GM20000 (cell line): ENCODE measurements at regions not wholly inside any gene's neighbourhood (a gene's known extent, or its start where the extent isn't known, plus 50 kb on each side); places are given as distances from the start of the nearest gene placed in this dataset.

ENCODE experiments used
- DNase-seq: peaks from one replicate; pipeline ENCODE4 v3.0.0; 2012; ENCODE audit warnings: low spot score
- TF ChIP-seq, protein P1 (sequence below): IDR thresholded peaks from 2 replicates; pipeline ENCODE4 v1.5.1; 2012; ENCODE audit warnings: mild to moderate bottlenecking, control low read depth; ENCODE audit errors: extremely low read depth, missing control alignments

DNA sequence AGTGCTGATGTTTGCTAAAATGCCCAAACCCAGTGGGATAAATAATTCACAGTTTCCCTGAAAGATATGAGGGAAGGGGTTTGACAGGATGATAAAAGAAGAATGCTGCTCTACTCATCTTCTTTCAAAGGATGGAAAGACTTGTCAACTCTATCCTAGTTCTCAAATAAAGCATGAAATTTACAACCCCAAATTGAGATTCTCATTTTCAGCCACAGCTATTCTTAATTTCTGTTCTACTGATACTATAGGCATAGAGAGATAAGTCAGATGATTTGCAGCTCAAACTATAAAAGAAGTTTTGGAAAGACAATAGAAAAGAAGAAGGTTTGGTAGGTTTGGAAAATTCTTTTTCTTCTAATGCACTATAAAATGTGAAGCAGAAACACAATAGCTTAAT is 542.6 kb downstream of the CSNK1G3 start:
- TF ChIP-seq, protein P1, sequence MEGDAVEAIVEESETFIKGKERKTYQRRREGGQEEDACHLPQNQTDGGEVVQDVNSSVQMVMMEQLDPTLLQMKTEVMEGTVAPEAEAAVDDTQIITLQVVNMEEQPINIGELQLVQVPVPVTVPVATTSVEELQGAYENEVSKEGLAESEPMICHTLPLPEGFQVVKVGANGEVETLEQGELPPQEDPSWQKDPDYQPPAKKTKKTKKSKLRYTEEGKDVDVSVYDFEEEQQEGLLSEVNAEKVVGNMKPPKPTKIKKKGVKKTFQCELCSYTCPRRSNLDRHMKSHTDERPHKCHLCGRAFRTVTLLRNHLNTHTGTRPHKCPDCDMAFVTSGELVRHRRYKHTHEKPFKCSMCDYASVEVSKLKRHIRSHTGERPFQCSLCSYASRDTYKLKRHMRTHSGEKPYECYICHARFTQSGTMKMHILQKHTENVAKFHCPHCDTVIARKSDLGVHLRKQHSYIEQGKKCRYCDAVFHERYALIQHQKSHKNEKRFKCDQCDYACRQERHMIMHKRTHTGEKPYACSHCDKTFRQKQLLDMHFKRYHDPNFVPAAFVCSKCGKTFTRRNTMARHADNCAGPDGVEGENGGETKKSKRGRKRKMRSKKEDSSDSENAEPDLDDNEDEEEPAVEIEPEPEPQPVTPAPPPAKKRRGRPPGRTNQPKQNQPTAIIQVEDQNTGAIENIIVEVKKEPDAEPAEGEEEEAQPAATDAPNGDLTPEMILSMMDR = no peak
- DNase-seq = no peak

DNA sequence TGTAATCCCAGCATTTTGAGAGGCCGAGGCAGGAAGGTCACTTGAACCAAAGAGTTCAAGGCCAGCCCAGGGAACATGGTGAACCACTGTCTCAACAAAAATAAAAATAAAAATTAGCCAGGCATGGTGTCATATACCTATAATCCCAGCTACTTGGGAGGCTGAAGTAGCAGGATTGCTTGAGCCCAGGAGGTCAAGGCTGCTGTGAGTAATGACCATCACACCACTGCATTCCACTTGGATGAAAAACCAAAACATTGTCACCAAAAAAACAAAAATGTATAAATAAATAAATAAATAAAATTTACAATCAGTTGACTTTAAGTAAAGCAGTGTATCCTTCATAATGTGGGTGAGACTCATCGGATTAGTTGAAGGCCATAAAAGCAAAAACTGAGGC is 541.4 kb downstream of the CSNK1G3 start:
- DNase-seq = no peak
- TF ChIP-seq, protein P1 = no peak

DNA sequence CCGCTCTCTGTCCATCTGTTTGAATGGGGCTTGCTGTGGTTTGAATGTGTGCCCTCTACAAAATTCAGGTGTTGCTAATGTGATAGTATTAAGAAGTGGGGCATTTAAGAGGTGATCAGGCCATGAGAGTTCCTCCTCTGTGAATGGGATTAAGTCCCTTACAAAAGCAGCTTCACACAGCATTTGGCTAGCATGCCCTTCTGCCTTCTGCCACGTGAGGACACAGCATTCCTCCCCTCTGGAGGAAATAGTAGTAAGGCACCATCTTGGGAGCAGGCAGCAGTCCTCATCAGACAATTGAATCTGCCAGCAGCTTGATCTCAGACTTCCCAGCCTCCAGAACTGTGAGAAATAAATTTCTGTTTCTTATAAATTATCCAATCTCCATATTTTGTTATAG is 540.2 kb downstream of the CSNK1G3 start:
- TF ChIP-seq, protein P1 = no peak
- DNase-seq = no peak

GRCh38 chr5:124050120-124050770 is 538.3 kb downstream of the CSNK1G3 start:
- no peak for DNase-seq
- TF ChIP-seq, protein P1 = no peak

- no peak for DNase-seq
- TF ChIP-seq, protein P1 = no peak
Observed at GRCh38 chr5:124045412-124045811, 533.4 kb downstream of the CSNK1G3 start.

DNA sequence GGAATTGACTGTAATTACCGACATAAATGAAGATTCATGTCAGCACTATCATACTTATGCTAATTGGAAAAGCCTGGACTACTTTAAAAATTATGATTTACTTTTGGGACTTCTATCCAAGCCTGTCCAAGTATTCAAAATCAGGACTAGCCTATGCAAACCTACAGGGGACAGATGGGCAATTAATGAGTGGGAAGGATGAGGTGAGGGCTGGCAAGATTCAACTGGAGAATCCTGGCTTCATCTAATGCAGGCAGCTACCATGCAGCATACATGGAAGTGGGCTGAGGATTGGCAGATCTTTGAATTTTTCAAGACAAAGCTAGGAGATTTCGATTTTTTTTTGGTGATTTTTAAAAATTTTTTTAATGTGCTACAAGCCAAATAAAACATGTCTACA is 532.6 kb downstream of the CSNK1G3 start:
- TF ChIP-seq, protein P1 = no peak
- DNase-seq = no peak

DNA sequence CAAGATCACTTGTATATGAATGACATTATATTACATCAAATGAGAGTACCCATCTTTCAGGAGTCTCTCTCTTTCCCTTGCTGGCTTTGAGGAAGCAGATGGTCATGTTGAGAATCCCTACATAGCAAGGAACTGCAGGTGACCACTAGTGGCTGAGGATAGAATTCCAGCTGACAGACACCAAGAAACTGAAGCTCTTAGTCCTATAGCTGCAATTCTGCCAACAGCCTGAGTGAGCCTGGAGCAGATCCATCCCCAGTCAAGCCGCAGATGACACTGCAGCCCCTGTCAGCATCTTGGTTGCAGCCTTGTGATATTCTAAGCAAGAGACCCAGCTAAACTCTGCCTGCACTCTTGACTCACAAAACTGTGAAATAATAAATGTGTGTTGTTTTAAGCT is 531.5 kb downstream of the CSNK1G3 start:
- no peak for DNase-seq
- TF ChIP-seq, protein P1 = no peak
